PC-9 (cell line): ENCODE measurements at regions not wholly inside any gene's neighbourhood (a gene's known extent, or its start where the extent isn't known, plus 50 kb on each side); places are given as distances from the start of the nearest gene placed in this dataset.

Experiments
- EZH2 ChIP-seq: fragments of 200-600 bp; sonication (generic); IDR thresholded peaks from 2 replicates; pipeline ENCODE4 v1.8.0; 2017; ENCODE audit warnings: antibody characterized with exemption, low read depth
- TF ChIP-seq, protein P1 (sequence below): fragments of 200-600 bp; sonication (generic); conservative IDR thresholded peaks from 2 replicates; pipeline ENCODE4 v1.6.1; 2017; ENCODE audit warnings: mixed run types, antibody characterized with exemption, mild to moderate bottlenecking, moderate library complexity

DNA sequence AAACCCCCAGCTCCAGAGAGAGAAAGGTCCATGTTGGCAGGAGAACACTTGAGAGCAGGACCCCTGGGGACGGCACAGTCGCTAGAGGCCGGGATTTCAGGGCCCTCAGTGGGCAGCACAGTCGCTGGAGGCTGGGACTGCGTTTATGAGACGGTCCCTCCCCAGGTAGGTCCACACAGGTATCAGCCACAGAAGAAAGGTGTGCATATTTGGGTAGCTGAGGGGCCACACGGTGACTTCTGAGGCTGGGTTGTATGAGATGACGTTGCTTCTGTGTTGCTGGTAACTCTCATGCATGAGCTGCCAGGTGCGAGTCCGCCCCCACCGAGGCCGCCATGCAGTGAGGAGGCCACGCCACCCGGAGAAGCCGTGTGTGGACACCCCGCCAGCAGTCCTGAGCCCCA lies 56.9 kb upstream of the PPP2R2D start:
- TF ChIP-seq, protein P1, sequence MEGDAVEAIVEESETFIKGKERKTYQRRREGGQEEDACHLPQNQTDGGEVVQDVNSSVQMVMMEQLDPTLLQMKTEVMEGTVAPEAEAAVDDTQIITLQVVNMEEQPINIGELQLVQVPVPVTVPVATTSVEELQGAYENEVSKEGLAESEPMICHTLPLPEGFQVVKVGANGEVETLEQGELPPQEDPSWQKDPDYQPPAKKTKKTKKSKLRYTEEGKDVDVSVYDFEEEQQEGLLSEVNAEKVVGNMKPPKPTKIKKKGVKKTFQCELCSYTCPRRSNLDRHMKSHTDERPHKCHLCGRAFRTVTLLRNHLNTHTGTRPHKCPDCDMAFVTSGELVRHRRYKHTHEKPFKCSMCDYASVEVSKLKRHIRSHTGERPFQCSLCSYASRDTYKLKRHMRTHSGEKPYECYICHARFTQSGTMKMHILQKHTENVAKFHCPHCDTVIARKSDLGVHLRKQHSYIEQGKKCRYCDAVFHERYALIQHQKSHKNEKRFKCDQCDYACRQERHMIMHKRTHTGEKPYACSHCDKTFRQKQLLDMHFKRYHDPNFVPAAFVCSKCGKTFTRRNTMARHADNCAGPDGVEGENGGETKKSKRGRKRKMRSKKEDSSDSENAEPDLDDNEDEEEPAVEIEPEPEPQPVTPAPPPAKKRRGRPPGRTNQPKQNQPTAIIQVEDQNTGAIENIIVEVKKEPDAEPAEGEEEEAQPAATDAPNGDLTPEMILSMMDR = no peak
- no peak for TF ChIP-seq EZH2
